ENCODE measurements at regions not wholly inside any gene's neighbourhood (a gene's known extent, or its start where the extent isn't known, plus 50 kb on each side); places are given as distances from the start of the nearest gene placed in this dataset.

GRCh38 chr7:123060446-123060845 is 64.9 kb upstream of the TAS2R16 start:
- no peak overlapping the region for H3K27ac ChIP-seq

GRCh38 chr7:123057911-123058310 is 62.4 kb upstream of the TAS2R16 start:
- intact Hi-C loops (cut with DNase I; ENCODE audit: low total_unique reads), result no loop called here
- no peak overlapping the region for H3K4me3 ChIP-seq
- H3K27ac ChIP-seq, result no peak overlapping the region

More at GRCh38 chr7:123060446-123060845, 64.9 kb upstream of the TAS2R16 start:
- no peaks in the 10 kb centered on the region for H3K36me3 ChIP-seq
- intact Hi-C loops (cut with DNase I; ENCODE audit: low total_unique reads), result no loop called here
- no peak overlapping the region for H3K4me3 ChIP-seq
- DNase-seq, result no peak
- H3K9me3 ChIP-seq, result no peaks in the 10 kb centered on the region
- no peak for TF ChIP-seq CTCF (IDR thresholded peaks at IDR 0.05)
- no peaks in the 10 kb centered on the region for H3K4me1 ChIP-seq
- H3K27me3 ChIP-seq, result no peaks in the 10 kb centered on the region

GRCh38 chr7:123054357-123055133 is 59.0 kb upstream of the TAS2R16 start:
- H3K27me3 ChIP-seq, result no peaks in the 10 kb centered on the region
- no peak for TF ChIP-seq CTCF (IDR thresholded peaks at IDR 0.05)
- no peaks in the 10 kb centered on the region for H3K36me3 ChIP-seq
- intact Hi-C loops (cut with DNase I; ENCODE audit: low total_unique reads), result no loop called here
- no peak for DNase-seq
- H3K4me1 ChIP-seq, result no peaks in the 10 kb centered on the region
- H3K4me3 ChIP-seq, result no peak overlapping the region
- H3K27ac ChIP-seq, result no peak overlapping the region
- H3K9me3 ChIP-seq, result peaks cover 0 to 10% (median 0%) of the 10 kb centered on the region in 3 donors

More at GRCh38 chr7:123057911-123058310, 62.4 kb upstream of the TAS2R16 start:
- Histone ChIP-seq H3K27me3 (no peaks in the 10 kb centered on the region), H3K9me3 (peaks cover 0 to 4% (median 0%) of the 10 kb centered on the region in 3 donors), H3K4me1 (no peaks in the 10 kb centered on the region), H3K36me3 (no peaks in the 10 kb centered on the region)
- DNase-seq, result no peak
- TF ChIP-seq CTCF (IDR thresholded peaks at IDR 0.05), result no peak

- H3K9me3 ChIP-seq, result peaks cover 0 to 25% (median 0%) of the 10 kb centered on the region in 3 donors
- H3K4me1 ChIP-seq, result no peaks in the 10 kb centered on the region
- H3K27ac ChIP-seq, result no peak overlapping the region
- no peak for DNase-seq
- no peak for TF ChIP-seq CTCF (IDR thresholded peaks at IDR 0.05)
- no peaks in the 10 kb centered on the region for H3K36me3 ChIP-seq
- no peaks in the 10 kb centered on the region for H3K27me3 ChIP-seq
- intact Hi-C loops (cut with DNase I; ENCODE audit: low total_unique reads), result no loop called here
- H3K4me3 ChIP-seq, result no peak overlapping the region
These were observed 56.4 kb upstream of the TAS2R16 start for GRCh38 chr7:123051916-123052315.

- peaks cover 0 to 21% (median 0%) of the 10 kb centered on the region in 3 donors for H3K9me3 ChIP-seq
- H3K36me3 ChIP-seq, result no peaks in the 10 kb centered on the region
- DNase-seq, result no peak
- H3K4me3 ChIP-seq, result no peak overlapping the region
- no peaks in the 10 kb centered on the region for H3K27me3 ChIP-seq
- H3K27ac ChIP-seq, result no peak overlapping the region
- TF ChIP-seq CTCF (IDR thresholded peaks at IDR 0.05), result no peak
- intact Hi-C loops (cut with DNase I; ENCODE audit: low total_unique reads), result loop anchor here (5.0 kb wide), 1 partner anchor 1861 kb away; no protein-coding TSS in a partner anchor
- H3K4me1 ChIP-seq, result no peaks in the 10 kb centered on the region
These were observed 52.5 kb upstream of the TAS2R16 start for GRCh38 chr7:123047955-123048354.
